ENCODE measurements at regions not wholly inside any gene's neighbourhood (a gene's known extent, or its start where the extent isn't known, plus 50 kb on each side); places are given as distances from the start of the nearest gene placed in this dataset.

- H3K18ac ChIP-seq (ENCODE audit: extremely low read depth, low read length) = 0 out of 2 replicates have a peak overlapping the region, but pooled peaks have one; percentile 33
- no peak overlapping the region for H3K14ac ChIP-seq (ENCODE audit: insufficient read length)
- no peak overlapping the region for H2BK15ac ChIP-seq (ENCODE audit: low read length)
- H4K8ac ChIP-seq (ENCODE audit: extremely low read depth, insufficient read depth, low read length) = no peak overlapping the region
- no peak overlapping the region for H4K91ac ChIP-seq (replicated peaks; ENCODE audit: insufficient read length, low read length)
- H2BK12ac ChIP-seq (ENCODE audit: low read depth, low read length) = no peak overlapping the region
- FAIRE-seq = no peak
- no peak overlapping the region for H3K23ac ChIP-seq (ENCODE audit: insufficient read length)
- no peak for DNase-seq (ENCODE audit: low read depth in 1 of 2, low spot score in 2 of 2)
- H3K56ac ChIP-seq (replicated peaks; ENCODE audit: insufficient read length, low read depth, low read length) = no peak overlapping the region
- H2BK20ac ChIP-seq (ENCODE audit: low read length) = no peak overlapping the region
- no peak overlapping the region for H2BK5ac ChIP-seq (ENCODE audit: low read depth, low read length)
- H3K4me2 ChIP-seq (ENCODE audit: insufficient read depth in 1 of 2, low read depth in 2 of 2, low read length in 2 of 2) = no peak overlapping the region
- ChIA-PET POLR2A (ENCODE audit: partially characterized antibody) (no interaction called here), CTCF (ENCODE audit: partially characterized antibody) (interaction anchor here (0.7 to 1.7 kb wide), 3 partner anchors 85 to 121 kb away, joined by 3 to 14 read pairs (median 3); no protein-coding TSS in a partner anchor)
- H2AK5ac ChIP-seq (ENCODE audit: low read depth, low read length) = no peak overlapping the region
- H2BK120ac ChIP-seq (replicated peaks; ENCODE audit: low read depth, low read length) = no peak overlapping the region
- peaks cover 0 to 5% (median 1%) of the 10 kb centered on the region in 4 experiments; a peak in 4 of 7 replicates for H3K27me3 ChIP-seq (replicated peaks in 1 of 4; ENCODE audit: control insufficient read depth in 3 of 4, extremely low read depth in 1 of 4, insufficient read depth in 3 of 4, low read length in 3 of 4)
- no peaks in the 10 kb centered on the region for H3K36me3 ChIP-seq (ENCODE audit: control insufficient read depth in 2 of 4, insufficient read depth in 4 of 4, low read length in 3 of 4)
- H2AFZ ChIP-seq (ENCODE audit: low read length) = peak overlapping the region; percentile 62
- no peaks in the 10 kb centered on the region for H3K79me1 ChIP-seq (ENCODE audit: low read depth, low read length)
- no peak overlapping the region for H3K9ac ChIP-seq (replicated peaks in 1 of 4; ENCODE audit: extremely low read depth in 1 of 4, low read depth in 3 of 4, low read length in 3 of 4)
- no peak overlapping the region for H4K5ac ChIP-seq (ENCODE audit: insufficient read length, low read depth, low read length)
- no peaks in the 10 kb centered on the region; a peak in 1 of 7 replicates for H3K4me1 ChIP-seq (replicated peaks in 1 of 4; ENCODE audit: control insufficient read depth in 3 of 4, insufficient read depth in 4 of 4, low read length in 3 of 4)
- no peaks in the 10 kb centered on the region for H4K20me1 ChIP-seq (replicated peaks in 1 of 2; ENCODE audit: control insufficient read depth in 1 of 2, insufficient read depth in 2 of 2, low read length in 2 of 2)
- 90% methylated on average over 10 of the region's 10 CpGs; no CpG with 5 or more reads in 1 of the 2 experiments for WGBS, 2 experiments (ENCODE audit: extremely low coverage in 1 of 2, insufficient coverage in 1 of 2, insufficient read length in 1 of 2, insufficient replicate concordance in 2 of 2, low coverage in 1 of 2, low lambda C conversion rate in 2 of 2, missing lambda C conversion rate in 1 of 2)
- H3K23me2 ChIP-seq (ENCODE audit: low read depth, low read length) = no peaks in the 10 kb centered on the region
- no peak overlapping the region for H3K4ac ChIP-seq (replicated peaks; ENCODE audit: insufficient read length, low read depth, low read length)
- H3K79me2 ChIP-seq (ENCODE audit: control insufficient read depth in 1 of 2, insufficient read depth in 2 of 2, low read length in 2 of 2) = no peaks in the 10 kb centered on the region
- no peak overlapping the region for H3K27ac ChIP-seq (ENCODE audit: low read depth, low read length)
- H3K9me3 ChIP-seq (ENCODE audit: insufficient read depth in 2 of 2, low read depth in 1 of 2, low read length in 1 of 2) = no peaks in the 10 kb centered on the region
- no peak overlapping the region for H3K4me3 ChIP-seq (ENCODE audit: extremely low read depth in 1 of 4, insufficient read depth in 2 of 4, low read depth in 3 of 4, low read length in 4 of 4)
- TF ChIP-seq SIN3A (conservative IDR thresholded peaks at IDR 0.05 in 1 of 2, IDR thresholded peaks at IDR 0.05 in 1 of 2; ENCODE audit: low read depth in 1 of 2, low read length in 2 of 2) (no peak), CEBPB (IDR thresholded peaks at IDR 0.05; ENCODE audit: low read depth, low read length) (no peak), JUND (IDR thresholded peaks at IDR 0.05; ENCODE audit: low read length) (no peak), USF2 (IDR thresholded peaks at IDR 0.05; ENCODE audit: low read length) (no peak), SP4 (IDR thresholded peaks at IDR 0.05; ENCODE audit: low read length) (no peak), MAFK (IDR thresholded peaks at IDR 0.05; ENCODE audit: low read depth, low read length) (no peak), POLR2A (IDR thresholded peaks at IDR 0.05; ENCODE audit: control extremely low read depth in 1 of 2, low read depth in 2 of 2, low read length in 2 of 2) (no peak), RXRA (IDR thresholded peaks at IDR 0.05; ENCODE audit: insufficient read depth, low read depth, low read length) (no peak), RNF2 (IDR thresholded peaks at IDR 0.05; ENCODE audit: borderline replicate concordance, low read depth, low read length, missing control alignments, poor library complexity, severe bottlenecking) (no peak), GABPA (IDR thresholded peaks at IDR 0.05; ENCODE audit: borderline replicate concordance, insufficient read depth, low read length) (no peak), CBX8 (IDR thresholded peaks at IDR 0.05; ENCODE audit: borderline replicate concordance, low read depth, low read length) (no peak), MAX (IDR thresholded peaks at IDR 0.05) (no peak), SIRT6 (IDR thresholded peaks at IDR 0.05; ENCODE audit: low read length) (no peak), POLR2AphosphoS5 (IDR thresholded peaks at IDR 0.05; ENCODE audit: low read depth, low read length) (no peak)
Observed at GRCh38 chr2:824524-824923, 126.1 kb upstream of the SNTG2 start.
